Heart left ventricle (tissue), 13 donors: ENCODE measurements at regions not wholly inside any gene's neighbourhood (a gene's known extent, or its start where the extent isn't known, plus 50 kb on each side); places are given as distances from the start of the nearest gene placed in this dataset.

ENCODE experiments used
- POLR2A ChIP-seq, 2 donors: fragments of 450-650 bp; IDR thresholded peaks; one replicate each; pipeline ENCODE4 v1.6.1; 2017; ENCODE audit warnings: antibody characterized with exemption in 2 of 2, mild to moderate bottlenecking in 2 of 2, moderate library complexity in 2 of 2
- TF ChIP-seq, protein P1 (sequence below), 12 donors: fragments of 200-600 bp; sonication (generic) in 4 of 12; IDR thresholded peaks; one replicate each; pipeline versions ENCODE4 v1.5.0 to v1.8.0; 2018 to 2022; ENCODE audit warnings: antibody characterized with exemption in 12 of 12, mild to moderate bottlenecking in 5 of 12
- donor health status: ischemic (EF 13 %, LVEDD 7.1; RV severe dilation, severe dysfunction).
- donor health status: DM: no; HTN: yes; CAD: no.
- donor health status: DM: no; HTN: no; CAD: no.
- donor health status: ischemic (EF 25% LVEDD 6.9; RV normal size, moderate dysfunction).
- donor health status: ischemic (EF 25% LVEDD 5.7; RV mildly dilated, moderate dysfunction).
- donor health status: ischemic (EF 35%, LVEDD 5.7; RV mildly dilated, moderate dysfunction).
- donor health status: nonischemic (EF 11% LVEDD 7.7; RV severe dilation, severe dysfunction).
- donor health status: DM: yes; HTN: yes; CAD: no.
- donor health status: PGD.
- donor health status: ischemic (EF 29% LVEDD 5.4; RV normal size, mild dysfunction).
- donor health status: nonischemic (EF 23%, LVEDD 6.1; RV moderate dilation, normal function).

DNA sequence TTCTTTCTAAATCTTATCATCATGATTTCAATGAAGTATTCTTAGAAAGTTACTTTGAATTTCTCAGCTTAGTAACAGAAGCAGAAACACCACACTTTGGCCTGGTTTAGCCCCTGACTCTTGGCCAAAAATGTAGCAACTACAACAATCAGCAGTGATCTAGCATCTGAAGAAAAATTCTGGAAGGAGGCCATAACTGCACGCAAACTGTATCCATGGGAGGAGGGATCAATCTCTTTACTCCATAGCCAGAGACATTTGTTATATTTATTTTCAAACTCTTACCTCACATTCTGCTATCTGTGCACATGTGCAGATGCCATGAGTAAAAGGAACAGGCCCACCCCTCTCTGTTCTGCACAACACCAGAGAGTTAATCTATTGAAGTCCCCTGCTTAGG, 251.0 kb upstream of the P2RY1 start:
- TF ChIP-seq, protein P1, sequence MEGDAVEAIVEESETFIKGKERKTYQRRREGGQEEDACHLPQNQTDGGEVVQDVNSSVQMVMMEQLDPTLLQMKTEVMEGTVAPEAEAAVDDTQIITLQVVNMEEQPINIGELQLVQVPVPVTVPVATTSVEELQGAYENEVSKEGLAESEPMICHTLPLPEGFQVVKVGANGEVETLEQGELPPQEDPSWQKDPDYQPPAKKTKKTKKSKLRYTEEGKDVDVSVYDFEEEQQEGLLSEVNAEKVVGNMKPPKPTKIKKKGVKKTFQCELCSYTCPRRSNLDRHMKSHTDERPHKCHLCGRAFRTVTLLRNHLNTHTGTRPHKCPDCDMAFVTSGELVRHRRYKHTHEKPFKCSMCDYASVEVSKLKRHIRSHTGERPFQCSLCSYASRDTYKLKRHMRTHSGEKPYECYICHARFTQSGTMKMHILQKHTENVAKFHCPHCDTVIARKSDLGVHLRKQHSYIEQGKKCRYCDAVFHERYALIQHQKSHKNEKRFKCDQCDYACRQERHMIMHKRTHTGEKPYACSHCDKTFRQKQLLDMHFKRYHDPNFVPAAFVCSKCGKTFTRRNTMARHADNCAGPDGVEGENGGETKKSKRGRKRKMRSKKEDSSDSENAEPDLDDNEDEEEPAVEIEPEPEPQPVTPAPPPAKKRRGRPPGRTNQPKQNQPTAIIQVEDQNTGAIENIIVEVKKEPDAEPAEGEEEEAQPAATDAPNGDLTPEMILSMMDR (IDR thresholded peaks at IDR 0.05) = no peak
- TF ChIP-seq POLR2A (IDR thresholded peaks at IDR 0.05) = no peak
